ENCODE measurements at regions not wholly inside any gene's neighbourhood (a gene's known extent, or its start where the extent isn't known, plus 50 kb on each side); places are given as distances from the start of the nearest gene placed in this dataset.
A peak's percentile ranks its signal among the peaks of the same experiment; 100 is the strongest.

DNA sequence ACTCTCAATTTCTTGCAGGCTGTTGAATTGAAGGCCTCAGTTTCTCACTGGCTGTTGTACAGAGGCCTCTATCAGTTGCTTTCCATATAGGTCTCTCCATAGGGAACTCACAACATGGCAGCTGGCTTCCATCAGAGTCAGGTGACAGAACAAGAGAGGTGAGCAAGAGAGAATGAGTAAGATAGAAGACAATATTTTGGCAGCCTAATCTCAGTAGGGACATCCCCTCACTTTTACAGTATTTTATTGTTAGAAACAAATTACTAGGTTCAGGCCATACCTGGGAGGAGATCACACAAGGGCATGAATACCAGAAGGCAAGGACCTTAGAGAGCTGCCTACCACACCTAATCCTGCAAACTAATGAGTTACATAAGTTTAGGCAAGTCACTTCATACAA lies 162.8 kb downstream of the ATP6V1G3 start:
- H3K9me2 ChIP-seq (ENCODE audit: insufficient read depth): no peaks in the 10 kb centered on the region
- no TSS peak for BruUV-seq (replicated peaks)
- no peak for TF ChIP-seq CTCF (conservative IDR thresholded peaks at IDR 0.05)
- no peak for TF ChIP-seq EZH2 (IDR thresholded peaks at IDR 0.05; ENCODE audit: low read depth)
- no peak overlapping the region for H3K27ac ChIP-seq
- intact Hi-C loops (cut with micrococcal nuclease; ENCODE audit: unreplicated experiment): no loop called here
- no peaks in the 10 kb centered on the region for H3F3A ChIP-seq (ENCODE audit: insufficient read depth, low read depth)
- no peak overlapping the region for H2AFZ ChIP-seq
- CTCF ChIA-PET: no interaction called here
- H3K4me2 ChIP-seq: no peak overlapping the region
- no peaks in the 10 kb centered on the region for H3K27me3 ChIP-seq (ENCODE audit: insufficient read depth, low read depth)
- no peaks in the 10 kb centered on the region for H3K79me2 ChIP-seq (ENCODE audit: low read depth)
- H3K36me3 ChIP-seq (ENCODE audit: low read depth): no peaks in the 10 kb centered on the region
- 0 out of 2 replicates have a peak, but pooled peaks cover 5% of the 10 kb centered on the region for H3K9me3 ChIP-seq (ENCODE audit: insufficient read depth, low read depth)
- no peak for DNase-seq
- POLR2A ChIA-PET (ENCODE audit: unreplicated experiment): no interaction called here
- H3K4me3 ChIP-seq: no peak overlapping the region
- no peaks in the 10 kb centered on the region for H4K20me1 ChIP-seq (ENCODE audit: insufficient read depth)
- no peaks in the 10 kb centered on the region for H3K4me1 ChIP-seq (replicated peaks; ENCODE audit: insufficient read depth)

GRCh38 chr1:198374288-198374687 lies 166.2 kb downstream of the ATP6V1G3 start:
- 0 out of 2 replicates have a peak, but pooled peaks cover 5% of the 10 kb centered on the region for H3K9me3 ChIP-seq (ENCODE audit: insufficient read depth, low read depth)
- intact Hi-C loops (cut with micrococcal nuclease; ENCODE audit: unreplicated experiment): no loop called here
- CTCF ChIA-PET: no interaction called here

GRCh38 chr1:198373376-198373775 lies 167.1 kb downstream of the ATP6V1G3 start:
- Histone ChIP-seq H3K4me1 (replicated peaks; ENCODE audit: insufficient read depth) (no peaks in the 10 kb centered on the region), H2AFZ (no peak overlapping the region), H3K9me2 (ENCODE audit: insufficient read depth) (no peaks in the 10 kb centered on the region), H4K20me1 (ENCODE audit: insufficient read depth) (no peaks in the 10 kb centered on the region), H3K36me3 (ENCODE audit: low read depth) (no peaks in the 10 kb centered on the region), H3K4me2 (no peak overlapping the region), H3K27ac (peak overlapping the region; percentile 27; the same call in 1 of the 2 replicates), H3K4me3 (no peak overlapping the region), H3K9me3 (ENCODE audit: insufficient read depth, low read depth) (0 out of 2 replicates have a peak, but pooled peaks cover 5% of the 10 kb centered on the region), H3K79me2 (ENCODE audit: low read depth) (no peaks in the 10 kb centered on the region), H3K27me3 (ENCODE audit: insufficient read depth, low read depth) (no peaks in the 10 kb centered on the region), H3F3A (ENCODE audit: insufficient read depth, low read depth) (no peaks in the 10 kb centered on the region)
- CTCF ChIA-PET: no interaction called here
- intact Hi-C loops (cut with micrococcal nuclease; ENCODE audit: unreplicated experiment): no loop called here
- no TSS peak for BruUV-seq (replicated peaks)
- POLR2A ChIA-PET (ENCODE audit: unreplicated experiment): no interaction called here
- no peak for DNase-seq
- TF ChIP-seq CTCF (conservative IDR thresholded peaks at IDR 0.05) (no peak), EZH2 (IDR thresholded peaks at IDR 0.05; ENCODE audit: low read depth) (no peak)

More at GRCh38 chr1:198374288-198374687, 166.2 kb downstream of the ATP6V1G3 start:
- Histone ChIP-seq H3F3A (ENCODE audit: insufficient read depth, low read depth) (no peaks in the 10 kb centered on the region), H4K20me1 (ENCODE audit: insufficient read depth) (no peaks in the 10 kb centered on the region), H3K9me2 (ENCODE audit: insufficient read depth) (no peaks in the 10 kb centered on the region), H3K36me3 (ENCODE audit: low read depth) (no peaks in the 10 kb centered on the region), H3K4me3 (no peak overlapping the region), H3K4me2 (no peak overlapping the region), H3K27me3 (ENCODE audit: insufficient read depth, low read depth) (no peaks in the 10 kb centered on the region), H2AFZ (0 out of 2 replicates have a peak overlapping the region, but pooled peaks have one; percentile 15), H3K79me2 (ENCODE audit: low read depth) (no peaks in the 10 kb centered on the region), H3K27ac (no peak overlapping the region), H3K4me1 (replicated peaks; ENCODE audit: insufficient read depth) (no peaks in the 10 kb centered on the region)
- no TSS peak for BruUV-seq (replicated peaks)
- no peak for DNase-seq
- POLR2A ChIA-PET (ENCODE audit: unreplicated experiment): no interaction called here
- no peak for TF ChIP-seq EZH2 (IDR thresholded peaks at IDR 0.05; ENCODE audit: low read depth)
- TF ChIP-seq CTCF (conservative IDR thresholded peaks at IDR 0.05): no peak
